Stomach (tissue), 4 donors: ENCODE measurements at regions not wholly inside any gene's neighbourhood (a gene's known extent, or its start where the extent isn't known, plus 50 kb on each side); places are given as distances from the start of the nearest gene placed in this dataset.

ENCODE experiments used
- CTCF ChIP-seq, 7 experiments: fragments of 450-650 bp in 4 of 7; fragments of 200-600 bp in 3 of 7; sonication (generic) in 3 of 7; IDR thresholded peaks; one replicate each; pipeline ENCODE4 v1.5.1; 2016 to 2019; ENCODE audit warnings: antibody characterized with exemption in 7 of 7, control low read depth in 2 of 7, mild to moderate bottlenecking in 1 of 7
- POLR2AphosphoS5 ChIP-seq, 3 donors: sonication (generic); formaldehyde crosslinking; IDR thresholded peaks; one replicate each; pipeline ENCODE4 v1.6.1; 2016; ENCODE audit warnings: antibody characterized with exemption in 3 of 3

- TF ChIP-seq CTCF (IDR thresholded peaks at IDR 0.05) (no peak), POLR2AphosphoS5 (IDR thresholded peaks at IDR 0.05) (no peak)
These were observed 166.7 kb downstream of the C1D start for GRCh38 chr2:67896076-67896475.
